ENCODE measurements at regions not wholly inside any gene's neighbourhood (a gene's known extent, or its start where the extent isn't known, plus 50 kb on each side); places are given as distances from the start of the nearest gene placed in this dataset.

- Histone ChIP-seq H3K4me3 (replicated peaks; ENCODE audit: insufficient read depth, low read length) (no peak overlapping the region), H3K27me3 (ENCODE audit: insufficient read depth, poor library complexity, severe bottlenecking) (no peaks in the 10 kb centered on the region), H3K27ac (replicated peaks) (no peak overlapping the region)
- no peak for DNase-seq (ENCODE audit: low read depth in 1 of 2, low spot score in 1 of 2)
- TF ChIP-seq REST (IDR thresholded peaks at IDR 0.05; ENCODE audit: insufficient replicate concordance, low read depth): no peak
Observed at GRCh38 chr3:180802837-180803236, 109.6 kb upstream of the FXR1 start.

GRCh38 chr3:180804916-180805315 lies 107.6 kb upstream of the FXR1 start:
- H3K4me3 ChIP-seq (replicated peaks; ENCODE audit: insufficient read depth, low read length): no peak overlapping the region
- peaks cover 2% of the 10 kb centered on the region for H3K27me3 ChIP-seq (ENCODE audit: insufficient read depth, poor library complexity, severe bottlenecking)
- no peak for DNase-seq (ENCODE audit: low read depth in 1 of 2, low spot score in 1 of 2)
- no peak overlapping the region for H3K27ac ChIP-seq (replicated peaks)
- no peak for TF ChIP-seq SPI1 (IDR thresholded peaks at IDR 0.05; ENCODE audit: borderline replicate concordance, low read depth)
- no peak for TF ChIP-seq CTCF (IDR thresholded peaks at IDR 0.05; ENCODE audit: insufficient read depth, low read length)
- no peak for TF ChIP-seq REST (IDR thresholded peaks at IDR 0.05; ENCODE audit: insufficient replicate concordance, low read depth)
- TF ChIP-seq GABPA (IDR thresholded peaks at IDR 0.05; ENCODE audit: low read depth): no peak
- no peak for TF ChIP-seq POLR2AphosphoS5 (IDR thresholded peaks at IDR 0.05; ENCODE audit: low read depth)

- Histone ChIP-seq H3K4me3 (replicated peaks; ENCODE audit: insufficient read depth, low read length) (no peak overlapping the region), H3K27me3 (ENCODE audit: insufficient read depth, poor library complexity, severe bottlenecking) (peaks cover 5% of the 10 kb centered on the region), H3K27ac (replicated peaks) (no peak overlapping the region)
- TF ChIP-seq SPI1 (IDR thresholded peaks at IDR 0.05; ENCODE audit: borderline replicate concordance, low read depth) (no peak), REST (IDR thresholded peaks at IDR 0.05; ENCODE audit: insufficient replicate concordance, low read depth) (no peak), GABPA (IDR thresholded peaks at IDR 0.05; ENCODE audit: low read depth) (no peak), POLR2AphosphoS5 (IDR thresholded peaks at IDR 0.05; ENCODE audit: low read depth) (no peak), CTCF (IDR thresholded peaks at IDR 0.05; ENCODE audit: insufficient read depth, low read length) (no peak)
- no peak for DNase-seq (ENCODE audit: low read depth in 1 of 2, low spot score in 1 of 2)
Observed at GRCh38 chr3:180808823-180809575, 103.5 kb upstream of the FXR1 start.
